Heart left ventricle (tissue), 16 donors: ENCODE measurements at regions not wholly inside any gene's neighbourhood (a gene's known extent, or its start where the extent isn't known, plus 50 kb on each side); places are given as distances from the start of the nearest gene placed in this dataset.
"Not testable (repeated sequence)": the region's sequence is repeated elsewhere in the genome, so short reads cannot be mapped to it uniquely, and the experiment has no call there.

Source experiments
- ATAC-seq, 4 donors: fragments of 200-7000 bp; cut with Tn5 transposase; one replicate each; pipeline ENCODE4 v1.9.1; 2020 to 2022; ENCODE audit warnings: moderate library complexity in 4 of 4, mild to moderate bottlenecking in 3 of 4, moderate number of reproducible peaks in 1 of 4
- DNase-seq, 5 donors: peaks; one replicate each; pipeline ENCODE4 v3.0.0-alpha.2; 2020
- H3K27ac ChIP-seq, 12 donors: fragments of 200-600 bp; sonication (generic) in 4 of 12; one replicate each; pipeline versions ENCODE4 v1.5.0 to v1.8.0; 2016 to 2022; ENCODE audit warnings: mild to moderate bottlenecking in 2 of 12
- H3K27me3 ChIP-seq, 9 donors: fragments of 200-600 bp; sonication (generic) in 2 of 9; one replicate each; pipeline versions ENCODE4 v1.5.1 to v1.8.0; 2016 to 2022; ENCODE audit warnings: mild to moderate bottlenecking in 3 of 9
- H3K36me3 ChIP-seq, 9 donors: fragments of 200-600 bp; sonication (generic) in 2 of 9; one replicate each; pipeline versions ENCODE4 v1.5.0 to v1.8.0; 2018 to 2022; ENCODE audit warnings: mild to moderate bottlenecking in 2 of 9
- H3K4me1 ChIP-seq, 12 donors: fragments of 200-600 bp; sonication (generic) in 4 of 12; one replicate each; pipeline versions ENCODE4 v1.5.0 to v1.8.0; 2016 to 2022; ENCODE audit warnings: mild to moderate bottlenecking in 3 of 12
- H3K4me3 ChIP-seq, 12 donors: fragments of 200-600 bp; sonication (generic) in 4 of 12; one replicate each; pipeline versions ENCODE4 v1.5.0 to v1.8.0; 2017 to 2022; ENCODE audit warnings: mild to moderate bottlenecking in 9 of 12, moderate library complexity in 4 of 12
- H3K9me3 ChIP-seq, 12 donors: fragments of 200-600 bp; sonication (generic) in 4 of 12; one replicate each; pipeline versions ENCODE4 v1.5.0 to v1.8.0; 2016 to 2022; ENCODE audit warnings: mild to moderate bottlenecking in 1 of 12
- CTCF ChIP-seq, 12 donors: fragments of 200-600 bp; sonication (generic) in 4 of 12; IDR thresholded peaks; one replicate each; pipeline versions ENCODE4 v1.5.0 to v1.8.0; 2018 to 2022; ENCODE audit warnings: antibody characterized with exemption in 12 of 12, mild to moderate bottlenecking in 5 of 12
- POLR2A ChIP-seq, 2 donors: fragments of 450-650 bp; IDR thresholded peaks; one replicate each; pipeline ENCODE4 v1.6.1; 2017; ENCODE audit warnings: antibody characterized with exemption in 2 of 2, mild to moderate bottlenecking in 2 of 2, moderate library complexity in 2 of 2
- WGBS, 4 donors: extraction: QIAGEN DNeasy Blood & Tissue Kit in 2 of 4; methylation state at CpG; one replicate each; pipeline versions ENCODE4 v1.1.5 to v1.1.7; 2013 to 2018; 5-methylcytosine and 5-hydroxymethylcytosine counted together
- intact Hi-C, 10 donors: fragments of 100-400 bp; cut with DNase I; formaldehyde crosslinking; loops; one replicate each; pipeline versions ENCODE4 v1.11.1 to v1.14.2; 2022
- donor health status: ischemic (EF 13 %, LVEDD 7.1; RV severe dilation, severe dysfunction).
- donor health status: healthy with polysubstance abuse.
- donor health status: DM: no; HTN: yes; CAD: no.
- donor health status: DM: no; HTN: no; CAD: no.
- donor health status: ischemic (EF 25% LVEDD 6.9; RV normal size, moderate dysfunction).
- donor health status: ischemic (EF 25% LVEDD 5.7; RV mildly dilated, moderate dysfunction).
- donor health status: healthy.
- donor health status: DM: yes; HTN: yes; CAD: no.
- donor health status: ischemic (EF 35%, LVEDD 5.7; RV mildly dilated, moderate dysfunction).
- donor health status: nonischemic (EF 11% LVEDD 7.7; RV severe dilation, severe dysfunction).
- donor health status: DM: yes; HTN: yes; CAD: no.
- donor health status: PGD.
- donor health status: ischemic (EF 29% LVEDD 5.4; RV normal size, mild dysfunction).
- donor health status: nonischemic (EF 23%, LVEDD 6.1; RV moderate dilation, normal function).

GRCh38 chr22:25497716-25498115 is 66.8 kb upstream of the GRK3 start:
- WGBS, 4 donors, result 65 to 72% (median 67%) methylated on average over 2 of the region's 2 CpGs
- ATAC-seq (no peak), DNase-seq (no peak)
- H3K27me3 ChIP-seq, result no peaks in the 10 kb centered on the region
- H3K27ac ChIP-seq, result no peak overlapping the region
- intact Hi-C loops, result no loop called here
- no peak for TF ChIP-seq CTCF (IDR thresholded peaks at IDR 0.05)
- TF ChIP-seq POLR2A (IDR thresholded peaks at IDR 0.05), result no peak
- H3K36me3 ChIP-seq, result no peaks in the 10 kb centered on the region
- H3K4me1 ChIP-seq, result peaks cover 0 to 12% (median 0%) of the 10 kb centered on the region in 12 donors
- H3K4me3 ChIP-seq, result no peak overlapping the region
- H3K9me3 ChIP-seq, result no peaks in the 10 kb centered on the region

DNA sequence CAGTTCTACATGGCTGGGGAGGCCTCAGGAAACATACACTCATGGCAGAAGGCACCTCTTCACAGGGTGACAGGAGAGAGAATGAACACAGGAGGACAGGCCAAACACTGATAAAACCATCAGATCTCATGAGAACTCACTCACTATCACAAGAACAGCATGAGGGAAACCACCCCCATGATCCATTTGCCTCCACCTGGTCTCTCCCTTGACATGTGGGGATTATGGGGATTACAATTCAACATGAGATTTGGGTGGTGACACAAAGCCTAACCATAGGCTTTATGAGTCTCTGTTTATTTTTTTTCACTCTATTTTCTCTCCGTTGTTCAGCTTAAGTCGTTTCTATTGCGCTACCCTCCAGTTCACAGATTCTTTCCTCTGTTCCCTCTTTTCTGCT is 63.8 kb upstream of the GRK3 start:
- H3K4me3 ChIP-seq, H3K9me3 ChIP-seq, H3K27me3 ChIP-seq, ATAC-seq, H3K36me3 ChIP-seq, DNase-seq, H3K27ac ChIP-seq, intact Hi-C loops: not testable (repeated sequence)
- 62 to 90% (median 82%) methylated on average over 3 of the region's 3 CpGs for WGBS, 4 donors
- peaks cover 0 to 12% (median 0%) of the 10 kb centered on the region in 12 donors for H3K4me1 ChIP-seq

GRCh38 chr22:25504017-25504416 is 60.5 kb upstream of the GRK3 start:
- H3K27ac ChIP-seq, H3K36me3 ChIP-seq, H3K4me1 ChIP-seq, intact Hi-C loops, H3K27me3 ChIP-seq, H3K4me3 ChIP-seq, ATAC-seq, DNase-seq, H3K9me3 ChIP-seq: not testable (repeated sequence)
- 86 to 100% (median 92%) methylated on average over 1 of the region's 1 CpG for WGBS, 4 donors

DNA sequence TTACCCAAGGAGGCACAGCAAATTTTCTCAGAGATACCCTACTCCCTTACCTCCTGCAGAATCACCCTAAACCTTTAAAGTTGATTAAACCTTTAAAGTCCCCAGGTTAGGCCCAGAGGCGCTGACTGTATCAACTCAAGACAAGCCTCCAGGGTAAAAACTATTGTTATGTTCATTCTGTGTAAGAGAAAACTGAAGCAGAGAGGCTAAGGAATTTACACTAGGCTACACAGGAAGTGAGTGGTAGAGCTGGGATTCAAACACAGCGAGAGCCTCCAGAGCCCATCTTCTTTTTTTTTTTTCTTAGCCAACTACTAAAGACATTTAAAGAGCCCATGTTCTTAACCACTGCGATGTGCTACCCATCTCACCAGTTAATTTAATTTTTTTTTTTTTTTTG is 56.3 kb upstream of the GRK3 start:
- ATAC-seq (no peak), DNase-seq (no peak)
- intact Hi-C loops, result no loop called here
- Histone ChIP-seq H3K36me3 (peaks cover 0 to 31% (median 3%) of the 10 kb centered on the region in 9 donors), H3K27ac (no peak overlapping the region), H3K9me3 (no peaks in the 10 kb centered on the region), H3K4me1 (no peaks in the 10 kb centered on the region), H3K27me3 (no peaks in the 10 kb centered on the region), H3K4me3 (no peak overlapping the region)
- 62 to 95% (median 88%) methylated on average over 3 of the region's 3 CpGs for WGBS, 4 donors
- TF ChIP-seq CTCF (IDR thresholded peaks at IDR 0.05) (no peak), POLR2A (IDR thresholded peaks at IDR 0.05) (no peak)

DNA sequence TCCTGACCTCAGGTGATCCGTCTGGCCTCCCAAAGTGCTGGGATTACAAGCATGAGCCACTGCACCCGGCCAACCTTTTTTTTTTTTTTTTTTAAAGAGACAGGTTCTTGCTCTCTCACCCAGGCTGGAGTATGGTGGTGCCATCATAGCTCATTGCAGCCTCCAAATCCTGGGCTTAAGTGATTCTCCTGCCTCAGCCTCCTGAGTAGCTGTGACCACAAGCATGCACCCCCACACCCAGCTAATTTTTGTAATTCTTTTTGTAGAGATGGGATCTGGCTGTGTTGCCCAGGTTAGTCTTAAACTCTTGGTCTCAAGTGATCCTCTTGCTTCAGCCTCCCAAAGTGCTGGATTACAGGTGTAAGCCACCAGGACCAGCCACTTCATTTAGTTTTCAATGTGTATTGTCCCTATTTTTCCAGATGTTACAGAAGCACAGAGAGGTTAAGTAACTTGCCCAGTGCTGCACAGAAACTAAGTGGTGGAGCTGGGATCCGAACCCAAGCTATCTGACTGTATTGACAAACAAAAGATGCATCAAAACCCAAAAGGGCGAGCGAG is 55.6 kb upstream of the GRK3 start:
- Histone ChIP-seq H3K27ac (no peak overlapping the region), H3K4me3 (no peak overlapping the region), H3K9me3 (no peaks in the 10 kb centered on the region), H3K36me3 (peaks cover 0 to 31% (median 3%) of the 10 kb centered on the region in 9 donors), H3K4me1 (no peaks in the 10 kb centered on the region), H3K27me3 (no peaks in the 10 kb centered on the region)
- ATAC-seq (no peak), DNase-seq (no peak)
- 63 to 93% (median 77%) methylated on average over 5 of the region's 5 CpGs for WGBS, 4 donors
- intact Hi-C loops, result no loop called here
- no peak for TF ChIP-seq CTCF (IDR thresholded peaks at IDR 0.05)
- no peak for TF ChIP-seq POLR2A (IDR thresholded peaks at IDR 0.05)
